CD4-positive, alpha-beta T cell treated with Interleukin-4 for 1 hour (primary cell): ENCODE measurements at regions not wholly inside any gene's neighbourhood (a gene's known extent, or its start where the extent isn't known, plus 50 kb on each side); places are given as distances from the start of the nearest gene placed in this dataset.
A peak's percentile ranks its signal among the peaks of the same experiment; 100 is the strongest.

ENCODE experiments used
- DNase-seq, 2 donors: peaks; one replicate each; pipeline ENCODE4 v3.0.0-alpha.2; 2020 to 2022

DNA sequence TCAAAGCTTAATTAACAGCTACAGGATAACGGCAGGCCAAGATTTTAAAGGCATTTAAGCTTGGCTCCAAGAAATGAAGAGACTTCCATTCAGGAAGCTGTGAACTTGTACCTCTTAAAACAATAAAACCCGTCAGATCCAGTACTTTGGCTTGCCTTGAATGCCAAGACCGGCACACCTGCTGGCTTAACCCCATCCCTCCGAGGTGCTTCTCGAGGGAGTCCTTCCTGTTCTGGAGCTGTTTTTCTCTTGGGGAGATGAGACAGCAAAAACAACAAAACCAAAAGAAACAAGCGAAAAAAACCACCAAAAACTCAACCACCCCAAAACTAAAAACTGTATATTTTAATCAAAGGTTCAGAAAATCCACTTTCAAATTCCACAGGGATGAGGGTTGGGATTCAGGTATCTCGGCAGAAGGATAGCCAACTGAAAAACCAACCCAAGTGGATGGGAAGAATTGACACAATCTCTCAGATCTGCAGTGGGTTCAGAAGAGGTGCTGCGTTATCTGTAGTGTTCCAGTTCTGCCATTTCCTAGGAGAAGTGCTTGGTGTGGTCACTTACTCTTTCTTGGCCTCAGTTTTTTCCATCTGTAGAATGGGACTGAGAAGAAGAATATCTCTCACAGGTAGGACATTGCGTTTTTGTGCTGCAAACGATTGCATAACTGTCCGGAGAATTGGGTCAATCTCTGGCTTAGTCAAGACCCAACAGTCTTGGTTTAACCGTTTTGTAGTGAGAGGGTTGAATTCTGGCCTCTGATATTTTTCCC lies 420.1 kb downstream of the VRK1 start:
- DNase-seq: no peak

DNA sequence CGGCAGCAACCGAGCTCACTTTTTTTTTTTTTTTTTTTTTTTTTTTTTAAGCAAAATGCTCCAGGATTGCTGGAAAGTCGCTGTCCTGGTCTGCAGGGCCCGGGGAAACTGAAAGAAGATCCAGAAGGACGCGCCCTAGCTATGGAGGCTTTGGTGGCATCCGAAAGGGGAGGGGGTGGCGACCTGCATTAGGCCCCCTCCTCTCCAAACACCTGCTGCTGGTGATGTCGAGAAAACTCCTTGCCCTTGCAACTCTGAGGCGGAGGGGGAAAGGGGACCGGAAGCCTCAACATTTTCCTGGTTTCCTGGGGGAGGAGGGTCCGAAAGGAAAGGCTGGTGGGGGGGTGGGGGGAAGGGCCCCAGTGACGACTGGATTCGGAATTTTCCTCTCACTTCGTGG lies 421.1 kb downstream of the VRK1 start:
- DNase-seq: no peak

DNA sequence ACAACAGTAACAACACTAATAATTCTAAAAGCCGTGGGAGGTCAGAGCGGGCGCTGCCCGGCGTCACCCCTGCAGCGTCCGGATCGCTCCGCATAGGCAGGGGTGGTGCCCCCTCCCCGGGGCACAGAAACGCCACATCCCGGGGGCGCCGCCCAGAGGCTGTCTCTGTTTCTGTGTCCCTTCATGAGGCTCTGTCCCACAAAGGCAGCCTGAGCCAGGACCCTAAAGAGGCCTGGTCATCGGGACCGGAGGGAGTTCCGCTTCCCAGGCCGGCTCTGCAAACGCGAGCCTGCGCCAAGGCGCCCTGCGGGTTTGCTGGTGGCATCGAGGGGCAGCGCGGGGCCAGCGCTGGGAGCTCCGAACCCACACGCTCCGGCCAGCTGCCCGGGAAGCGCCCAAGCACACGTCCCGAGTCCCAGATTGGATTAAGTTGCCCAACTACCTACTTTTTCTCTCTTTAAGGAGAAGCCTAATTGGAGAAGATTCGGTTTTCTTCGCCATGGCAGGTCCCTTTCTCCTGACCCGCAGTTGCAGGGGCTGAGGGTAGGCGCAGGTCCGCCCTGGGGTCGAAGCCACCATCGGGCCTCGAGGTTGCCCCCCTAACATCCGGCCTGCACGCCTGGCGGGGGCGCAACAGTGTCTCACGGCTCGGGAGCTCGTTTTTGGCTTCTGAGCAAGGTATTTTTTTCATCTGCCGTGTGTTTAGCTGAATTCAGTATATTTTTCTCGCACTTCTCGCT lies 421.7 kb downstream of the VRK1 start:
- peak in 1 of 2 donors; percentile 24 for DNase-seq

DNA sequence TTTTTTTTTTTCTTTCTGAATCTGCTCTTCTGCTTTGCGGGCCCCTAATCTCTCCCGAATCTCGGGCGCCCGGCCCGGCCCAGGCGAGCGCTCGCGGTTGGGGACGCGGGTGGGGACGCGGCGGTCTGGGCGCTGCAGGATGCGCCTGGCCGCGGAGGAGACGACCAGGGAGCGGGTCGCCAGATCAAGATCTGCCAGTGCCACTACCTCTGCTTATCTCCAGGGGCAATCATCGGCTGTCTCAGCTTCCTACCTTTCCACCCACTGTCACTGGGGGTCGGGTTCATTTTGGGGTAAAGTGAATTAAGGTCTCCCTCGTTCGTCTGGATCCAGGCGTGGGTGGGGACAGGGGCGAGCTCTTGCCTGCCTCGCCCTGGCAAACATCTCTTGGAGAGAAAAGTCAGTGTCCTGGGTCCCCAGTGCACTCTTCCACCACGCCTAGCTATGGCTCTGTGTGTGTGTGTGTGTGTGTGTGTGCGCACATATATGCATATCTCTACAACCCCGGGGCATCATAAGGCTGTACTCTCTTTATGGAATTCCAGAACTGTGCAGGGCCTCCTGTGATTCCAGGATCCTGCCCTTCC lies 422.3 kb downstream of the VRK1 start:
- peak in 1 of 2 donors; percentile 1 for DNase-seq

DNA sequence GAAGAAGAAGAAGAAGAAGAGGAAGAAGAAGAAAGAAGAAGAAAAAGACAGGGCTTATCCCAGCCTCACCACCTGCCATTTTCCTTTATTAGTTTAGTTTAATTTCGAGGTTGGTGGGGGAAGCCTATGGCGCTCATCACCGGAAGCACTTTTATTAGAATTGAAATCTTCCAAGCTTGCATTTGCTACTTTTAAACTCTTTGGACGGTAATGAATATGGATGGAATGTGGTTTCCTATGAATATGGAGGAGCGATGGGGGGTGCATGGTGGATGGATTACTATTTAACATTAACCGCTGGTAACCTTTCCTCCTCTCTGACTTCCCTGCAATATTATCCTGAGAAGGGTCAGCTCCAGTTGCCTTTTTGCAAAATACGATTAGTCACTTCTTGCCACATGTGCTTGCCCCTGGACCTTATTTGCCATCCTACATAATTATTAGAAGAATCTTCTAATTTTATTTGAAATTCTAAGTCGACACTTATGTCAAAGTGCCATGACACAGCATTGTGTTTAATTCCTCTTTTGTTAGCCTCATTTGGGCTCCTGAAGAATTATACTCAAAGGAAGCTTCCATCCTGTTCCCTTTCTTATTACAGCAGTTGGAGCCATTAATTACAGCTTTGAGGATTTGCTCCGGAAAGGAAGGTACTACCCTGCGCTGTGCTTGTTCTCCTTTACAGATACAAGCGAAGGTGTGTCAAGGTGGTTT lies 424.5 kb downstream of the VRK1 start:
- no peak for DNase-seq

DNA sequence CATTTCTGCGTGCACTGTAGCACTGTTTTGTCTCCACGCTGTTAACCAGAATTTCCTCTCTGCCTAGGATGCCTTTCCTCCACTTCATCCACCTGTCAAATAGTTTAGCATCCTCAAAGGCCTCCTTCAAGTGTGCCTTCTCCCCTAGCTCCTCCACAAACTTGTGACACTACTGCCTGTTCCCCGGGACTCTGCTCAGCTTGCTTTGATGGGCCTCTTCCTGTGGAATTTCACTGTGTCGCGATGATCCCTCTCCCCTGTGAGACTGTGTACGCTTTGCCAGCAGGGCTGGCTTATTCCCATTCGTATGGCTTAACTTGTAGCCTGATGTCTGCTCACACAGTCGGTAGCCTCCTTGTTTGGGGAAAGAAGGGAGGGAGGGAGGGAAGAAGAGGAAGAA lies 426.8 kb downstream of the VRK1 start:
- DNase-seq: no peak

DNA sequence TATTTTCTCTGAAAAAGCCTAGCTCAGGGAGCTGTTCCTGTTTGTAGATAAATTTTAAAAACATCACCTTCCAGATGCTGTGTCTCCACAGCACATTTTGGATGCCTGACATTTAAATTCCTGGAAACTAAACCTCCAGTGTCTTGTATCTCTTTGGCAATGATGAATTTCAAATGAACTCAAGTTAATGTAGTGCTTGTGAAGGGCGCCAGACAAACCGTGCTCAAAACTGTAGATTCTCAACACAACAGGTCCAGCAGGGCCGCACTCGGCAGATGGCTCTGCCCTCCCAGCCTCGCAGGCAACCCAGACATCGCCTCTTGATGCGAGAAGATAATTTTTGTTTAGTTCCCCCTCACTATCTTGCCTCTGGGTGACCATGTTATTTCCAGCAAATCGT lies 432.9 kb downstream of the VRK1 start:
- no peak for DNase-seq

DNA sequence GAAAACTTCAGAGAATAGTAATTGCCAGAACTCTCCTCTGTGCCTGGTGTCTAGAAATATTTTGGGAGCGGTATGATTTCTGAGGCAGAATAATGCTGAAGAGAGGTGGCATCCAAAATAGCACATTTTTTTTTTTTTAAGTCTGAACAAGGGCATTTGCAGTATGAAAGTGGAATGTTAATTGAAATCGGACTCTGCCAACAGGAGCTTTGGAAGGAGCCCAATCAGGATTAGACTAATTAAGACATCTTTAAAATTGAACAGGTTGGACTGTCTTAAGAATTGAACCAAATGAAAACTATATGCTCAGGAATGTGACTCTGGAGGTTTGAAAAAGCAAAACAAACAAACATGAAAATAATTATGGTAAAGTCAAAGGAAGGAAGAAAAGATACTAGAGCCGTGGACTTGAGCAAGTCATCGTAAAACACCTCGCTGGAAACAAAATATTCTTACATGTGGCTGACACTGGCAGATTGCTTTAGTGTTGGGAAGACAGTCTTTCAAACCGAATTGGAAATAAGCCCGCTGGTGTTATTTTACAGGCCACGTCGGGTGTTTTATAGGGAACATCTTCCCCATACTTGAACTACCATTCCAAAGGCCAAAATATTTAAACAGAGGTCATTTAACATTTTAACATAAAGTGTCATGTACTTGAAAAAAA lies 436.3 kb downstream of the VRK1 start:
- no peak for DNase-seq

DNA sequence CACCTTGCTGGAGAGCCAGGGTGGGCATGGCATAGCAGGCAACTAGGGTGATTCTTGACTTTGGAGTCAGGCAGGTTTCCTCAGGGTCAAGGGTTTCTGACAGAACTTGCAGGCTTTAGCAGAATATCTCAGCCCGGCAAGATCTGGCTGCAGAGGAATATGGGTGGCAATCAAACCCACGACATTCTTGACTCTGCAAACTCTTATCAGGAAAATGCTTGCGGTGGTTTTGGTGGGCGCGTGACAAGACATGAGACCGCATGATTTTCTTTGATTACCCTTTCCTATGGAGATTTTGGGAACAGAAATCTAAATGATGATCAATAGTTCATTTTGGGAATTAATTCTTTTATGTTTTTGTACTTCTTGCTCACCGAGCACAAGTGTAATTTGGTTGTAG lies 449.5 kb downstream of the VRK1 start:
- DNase-seq: no peak

DNA sequence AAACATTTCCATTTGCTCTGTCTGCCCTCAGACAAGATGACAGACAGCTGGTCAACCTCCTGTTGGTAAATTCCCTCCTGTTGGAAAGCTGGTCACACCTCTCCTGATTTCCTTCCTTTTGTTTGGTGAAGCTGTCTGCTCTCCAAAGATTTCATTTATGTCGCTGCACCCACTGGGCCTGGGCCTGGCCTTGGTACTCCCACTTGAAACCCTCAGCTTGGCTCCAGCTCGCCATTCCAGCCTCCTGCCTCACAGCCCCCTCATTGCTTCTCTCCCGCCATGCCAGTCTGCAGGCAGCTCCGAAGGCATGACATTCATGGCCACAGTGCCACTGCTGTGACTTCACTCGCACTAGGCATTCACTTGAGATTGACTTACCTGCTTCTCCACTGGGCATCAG lies 451.8 kb downstream of the VRK1 start:
- no peak for DNase-seq

DNA sequence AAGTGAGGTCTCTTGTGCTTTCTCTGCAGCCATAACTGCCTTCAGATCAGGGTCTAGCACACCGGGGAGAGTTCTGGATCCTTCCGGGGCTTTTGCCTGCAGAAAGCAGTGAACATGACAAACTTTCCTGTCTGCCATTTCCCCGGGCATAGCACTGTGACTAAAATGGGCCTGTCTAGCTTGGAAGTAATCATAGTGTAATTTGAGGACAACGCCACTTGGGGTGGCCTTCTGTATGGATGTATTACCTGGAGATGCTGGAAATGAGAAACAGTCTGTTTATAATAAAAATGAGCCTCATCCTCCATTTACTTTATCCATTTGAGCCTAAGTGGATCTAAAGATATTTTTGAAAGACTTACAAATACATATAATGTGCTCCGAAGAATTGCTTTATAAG lies 453.7 kb downstream of the VRK1 start:
- DNase-seq: no peak

DNA sequence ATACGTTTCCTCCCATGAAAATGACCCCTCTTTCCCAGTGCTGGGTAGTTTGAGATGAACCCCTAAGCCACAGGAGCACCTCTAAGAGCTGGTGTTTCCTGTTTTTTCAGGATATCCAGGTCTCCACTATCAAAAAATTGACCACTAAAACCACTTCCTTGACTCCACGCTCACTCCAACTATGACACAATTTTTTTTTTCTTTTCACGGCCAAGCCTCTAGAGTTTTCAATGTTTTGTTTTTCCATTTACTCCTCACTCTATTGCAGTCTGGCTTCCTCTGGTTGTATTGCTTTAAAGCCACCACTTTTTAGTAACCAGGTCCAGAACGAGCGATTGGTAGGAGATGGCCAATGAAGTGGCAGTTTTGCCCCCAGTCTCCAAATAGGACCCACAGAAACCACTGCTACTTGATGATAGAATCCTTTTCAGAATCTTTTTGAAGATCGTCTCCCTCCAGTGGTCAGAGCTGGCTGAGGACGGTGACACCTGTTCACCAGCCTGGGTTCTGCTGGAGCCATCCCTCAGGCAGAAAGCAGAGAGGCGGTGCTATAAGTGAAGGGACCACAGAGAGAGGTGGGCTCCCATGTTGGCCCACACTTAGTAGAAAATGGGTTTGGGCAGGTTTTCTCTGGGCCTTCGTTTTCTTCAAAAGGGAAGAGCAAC lies 454.4 kb downstream of the VRK1 start:
- no peak for DNase-seq

DNA sequence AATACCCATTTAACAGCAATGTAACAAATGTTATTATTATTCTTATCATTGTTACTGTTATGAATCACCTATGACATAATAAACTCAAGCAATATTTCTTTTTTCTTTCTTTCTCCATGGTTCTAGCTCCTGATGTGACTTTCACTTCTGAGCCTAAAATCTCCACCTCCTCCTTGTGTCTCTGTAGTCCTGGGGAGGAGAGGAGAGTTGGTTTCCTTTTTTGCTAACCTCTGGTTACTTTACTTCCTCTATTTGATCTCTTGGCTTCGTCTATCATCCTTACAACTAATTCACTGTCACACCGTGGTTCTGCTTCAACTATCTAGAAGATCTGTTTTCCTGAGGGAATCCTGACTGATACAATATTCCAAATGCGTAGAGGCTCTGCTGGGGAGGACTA lies 456.6 kb downstream of the VRK1 start:
- no peak for DNase-seq

DNA sequence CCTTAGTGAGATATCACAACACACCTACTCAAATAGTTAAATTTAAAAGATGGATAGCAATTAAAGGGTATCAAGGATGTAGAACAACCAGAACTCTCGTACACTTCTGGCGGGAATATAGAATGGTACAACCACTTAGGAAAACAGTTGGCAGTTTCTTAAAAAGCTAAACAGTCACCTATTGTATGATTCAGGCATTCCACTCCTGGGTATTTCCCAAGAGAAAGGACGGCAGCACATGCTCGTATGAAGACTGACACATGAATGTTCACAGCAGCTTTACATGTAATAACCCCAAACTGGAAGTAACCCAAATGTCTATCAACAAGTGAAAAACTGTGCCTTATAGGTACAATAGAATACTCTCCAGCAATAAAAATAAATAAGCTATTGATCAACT lies 465.2 kb downstream of the VRK1 start:
- no peak for DNase-seq

DNA sequence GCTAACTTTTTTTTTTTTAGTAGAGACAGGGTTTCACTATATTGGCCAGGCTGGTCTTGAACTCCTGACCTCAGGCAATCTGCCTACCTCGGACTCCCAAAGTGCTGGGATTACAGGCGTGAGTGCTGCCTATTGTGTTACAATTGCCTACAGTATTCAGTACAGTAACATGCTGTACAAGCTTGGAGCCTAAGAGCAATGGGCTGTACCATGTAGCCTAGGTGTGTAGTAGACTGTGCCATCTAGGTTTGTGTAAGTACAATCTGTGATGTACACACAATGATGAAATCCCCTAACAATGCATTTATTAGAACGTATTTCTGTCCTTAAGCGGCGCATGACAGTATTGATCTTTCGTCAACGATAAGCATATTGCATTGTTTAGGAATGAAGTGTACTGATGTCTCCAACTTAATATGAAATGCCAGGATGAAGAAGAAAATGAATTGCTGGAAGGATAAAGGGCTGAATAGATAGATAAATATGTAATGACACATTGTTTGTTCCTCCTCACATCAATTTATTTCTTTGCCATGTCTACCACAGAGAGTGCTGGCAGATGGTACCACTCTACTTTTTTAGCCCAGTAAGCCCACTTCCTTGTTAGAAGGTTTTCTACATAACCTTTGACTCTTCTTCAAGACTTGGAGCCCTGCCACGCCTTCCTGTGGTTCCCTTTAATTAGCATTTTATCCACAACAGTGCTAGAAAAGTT lies 467.5 kb downstream of the VRK1 start:
- no peak for DNase-seq

DNA sequence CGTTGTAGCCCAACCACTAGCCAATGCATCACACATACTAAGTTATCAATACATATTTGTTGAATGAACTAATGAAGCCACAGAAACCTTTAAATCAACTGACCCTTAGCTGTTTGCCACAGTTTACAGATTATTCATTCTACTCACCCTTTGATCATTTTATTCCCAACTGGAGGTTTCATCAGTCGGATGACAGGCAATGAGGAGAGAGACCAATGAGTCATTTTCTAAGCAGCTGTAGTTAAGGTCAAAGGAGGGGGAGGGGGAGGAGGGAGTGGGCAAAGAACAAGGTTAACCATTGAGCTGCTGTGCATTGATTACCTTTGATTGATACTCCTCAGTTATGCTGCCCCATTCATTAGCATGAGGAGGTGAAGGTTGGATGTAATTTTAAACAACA lies 469.5 kb downstream of the VRK1 start:
- DNase-seq: no peak

DNA sequence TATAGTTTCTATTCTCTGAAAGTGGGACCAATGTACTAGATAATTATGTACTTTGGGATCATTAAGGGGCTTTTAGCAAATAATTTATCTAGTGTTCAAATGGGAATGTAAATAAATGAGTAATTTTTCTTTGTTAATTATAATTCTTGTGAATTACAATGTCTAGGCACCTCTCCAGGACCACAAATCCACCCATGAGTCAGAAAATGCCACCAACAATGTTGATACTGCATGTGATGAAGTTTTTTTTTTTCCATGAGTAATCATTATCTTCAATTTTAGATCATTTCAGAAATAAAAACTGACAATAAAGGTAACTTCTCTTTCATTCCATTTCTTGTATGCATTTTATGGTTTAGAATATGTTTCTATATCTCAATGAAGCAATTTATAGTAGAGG lies 470.3 kb downstream of the VRK1 start:
- DNase-seq: no peak

DNA sequence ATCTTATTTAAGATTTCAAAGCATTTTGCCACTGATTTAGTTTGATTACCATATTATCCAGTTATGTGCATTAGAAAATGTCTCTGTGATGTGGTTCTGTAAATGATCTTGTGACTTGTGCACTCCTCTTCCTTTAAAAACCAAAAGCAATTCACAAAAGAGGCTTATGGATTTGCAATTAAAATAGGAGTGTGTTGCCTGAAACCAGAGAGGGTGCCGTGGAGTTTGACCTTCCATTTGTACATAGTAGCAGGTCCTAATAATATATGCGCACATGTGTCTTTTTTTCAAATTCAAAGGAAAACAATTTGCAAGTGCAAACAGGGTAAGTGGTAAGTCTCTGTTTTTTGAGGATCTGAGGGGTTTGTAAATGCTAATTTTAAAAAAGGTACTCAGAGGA lies 470.9 kb downstream of the VRK1 start:
- DNase-seq: no peak

DNA sequence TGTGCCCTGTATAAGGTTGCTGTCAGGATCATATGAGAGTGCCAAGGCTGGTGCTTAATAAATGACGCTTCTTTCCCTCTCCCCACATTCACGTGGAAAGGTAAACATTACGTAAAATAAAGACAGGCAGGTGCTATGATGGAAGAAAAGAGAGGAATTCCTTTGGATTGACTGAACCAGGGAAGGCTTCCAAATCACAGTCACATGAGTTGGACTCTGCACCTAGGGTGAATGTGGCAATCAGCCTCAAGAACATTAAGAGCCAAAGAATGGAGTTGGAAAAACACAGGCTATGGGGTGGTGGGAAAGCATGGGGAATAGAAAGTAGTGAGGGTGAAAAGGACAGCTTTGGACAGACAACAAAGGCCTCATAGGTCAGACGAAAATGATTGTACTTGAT lies 473.1 kb downstream of the VRK1 start:
- DNase-seq: no peak

DNA sequence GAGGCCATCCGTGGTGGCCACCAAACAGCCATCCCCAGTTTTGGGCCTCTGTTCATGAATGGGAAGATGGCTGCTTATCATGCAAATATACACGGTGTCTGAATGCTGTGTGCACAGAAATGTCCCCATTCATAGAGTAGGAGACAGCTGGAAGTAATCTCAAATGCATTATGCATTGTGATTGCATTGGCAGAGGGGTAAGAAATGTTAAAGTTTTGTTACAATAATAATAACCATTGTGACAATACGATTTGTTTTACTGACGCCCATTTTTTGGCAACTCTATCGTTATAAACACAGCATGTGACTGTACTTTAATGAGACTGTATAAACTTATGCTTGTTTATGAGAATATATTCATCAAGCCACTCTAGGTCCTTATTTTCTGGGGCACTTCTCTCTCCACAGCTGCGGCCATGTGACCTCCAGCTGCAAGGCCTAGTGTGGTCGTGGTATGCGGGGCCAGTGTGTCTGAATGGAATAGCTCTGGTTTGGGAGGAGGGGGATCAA lies 474.3 kb downstream of the VRK1 start:
- no peak for DNase-seq

DNA sequence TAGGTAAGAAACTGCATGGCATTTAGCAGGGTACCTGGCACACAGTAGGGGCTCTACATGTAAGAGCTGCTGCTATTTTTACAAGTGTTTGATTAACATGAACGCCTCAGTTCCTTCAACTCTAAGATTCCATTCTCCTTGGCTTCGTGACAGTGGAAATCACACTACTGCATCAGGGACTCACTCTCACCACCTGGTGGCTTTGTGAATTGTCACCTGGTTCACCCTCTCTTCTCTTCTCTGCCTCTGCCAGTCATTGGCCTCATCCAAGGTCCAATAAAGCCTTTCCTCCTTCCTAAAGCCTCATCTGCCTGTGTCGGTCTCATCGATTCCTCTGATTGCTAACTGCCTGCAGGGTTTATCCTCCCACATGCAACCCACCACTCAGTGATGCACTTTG lies 476.4 kb downstream of the VRK1 start:
- no peak for DNase-seq

DNA sequence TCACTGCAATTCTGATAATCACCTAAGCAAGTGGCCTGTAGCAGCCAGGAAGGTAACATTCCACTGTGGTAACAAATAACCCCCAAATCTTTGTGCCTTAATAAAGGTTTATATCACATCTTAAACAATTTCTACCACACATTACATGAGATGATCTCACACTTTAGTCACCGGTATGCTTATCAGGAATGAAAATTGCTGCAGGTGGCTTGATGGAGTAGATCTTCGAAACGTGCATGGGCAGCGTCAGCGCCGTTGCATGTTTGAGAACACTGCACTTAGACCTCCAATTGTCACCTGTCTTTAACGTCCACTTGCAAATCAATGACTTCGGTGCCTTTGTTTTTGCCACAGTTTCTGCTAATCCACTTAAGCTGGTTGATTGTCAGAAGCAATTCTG lies 477.4 kb downstream of the VRK1 start:
- DNase-seq: no peak
